HFFc6 (cell line): ENCODE measurements at regions not wholly inside any gene's neighbourhood (a gene's known extent, or its start where the extent isn't known, plus 50 kb on each side); places are given as distances from the start of the nearest gene placed in this dataset.

ENCODE experiments used
- DNase-seq: peaks from one replicate; pipeline ENCODE4 v3.0.0-alpha.2; 2018
- H3K27ac Mint-ChIP-seq: 2 replicates; pipeline ENCODE4 v1.8.0; 2020; ENCODE audit warnings: mild to moderate bottlenecking, mixed read lengths
- H3K27me3 Mint-ChIP-seq: 2 replicates; pipeline ENCODE4 v1.8.0; 2021; ENCODE audit warnings: mild to moderate bottlenecking, moderate library complexity, mixed read lengths; ENCODE audit not compliant: insufficient read depth
- H3K36me3 Mint-ChIP-seq: 2 replicates; pipeline ENCODE4 v1.8.0; 2021; ENCODE audit warnings: low read depth, mixed read lengths
- H3K4me1 Mint-ChIP-seq: 2 replicates; pipeline ENCODE4 v1.8.0; 2020; ENCODE audit warnings: low read depth, mixed read lengths
- H3K4me3 Mint-ChIP-seq: 2 replicates; pipeline ENCODE4 v1.8.0; 2020; ENCODE audit warnings: mild to moderate bottlenecking, moderate library complexity, mixed read lengths
- H3K9me3 Mint-ChIP-seq: 2 replicates; pipeline ENCODE4 v1.8.0; 2020; ENCODE audit warnings: mild to moderate bottlenecking, mixed read lengths
- CTCF ChIP-seq: fragments of 200-600 bp; sonication (generic); IDR thresholded peaks from 2 replicates; pipeline ENCODE4 v1.5.0; 2021; ENCODE audit warnings: antibody characterized with exemption, mild to moderate bottlenecking

GRCh38 chr12:17215759-17216570 is 610.0 kb upstream of the LMO3 start:
- Mint-ChIP-seq H3K4me1 (no peaks in the 10 kb centered on the region), H3K27me3 (no peaks in the 10 kb centered on the region), H3K9me3 (peaks cover 30% of the 10 kb centered on the region), H3K27ac (no peak overlapping the region), H3K4me3 (no peak overlapping the region), H3K36me3 (no peaks in the 10 kb centered on the region)
- no peak for TF ChIP-seq CTCF
- DNase-seq, result no peak

GRCh38 chr12:17214929-17215328 is 609.0 kb upstream of the LMO3 start:
- no peaks in the 10 kb centered on the region for H3K4me1 Mint-ChIP-seq
- H3K9me3 Mint-ChIP-seq, result peaks cover 37% of the 10 kb centered on the region
- no peaks in the 10 kb centered on the region for H3K27me3 Mint-ChIP-seq
- no peaks in the 10 kb centered on the region for H3K36me3 Mint-ChIP-seq
- no peak for DNase-seq
- TF ChIP-seq CTCF, result no peak
- no peak overlapping the region for H3K4me3 Mint-ChIP-seq
- H3K27ac Mint-ChIP-seq, result no peak overlapping the region

GRCh38 chr12:17206553-17206952 is 600.6 kb upstream of the LMO3 start:
- no peaks in the 10 kb centered on the region for H3K27me3 Mint-ChIP-seq

GRCh38 chr12:17204289-17205054 is 598.5 kb upstream of the LMO3 start:
- Mint-ChIP-seq H3K9me3 (peaks cover 30% of the 10 kb centered on the region), H3K27me3 (no peaks in the 10 kb centered on the region), H3K27ac (no peak overlapping the region), H3K36me3 (no peaks in the 10 kb centered on the region), H3K4me1 (no peaks in the 10 kb centered on the region), H3K4me3 (no peak overlapping the region)
- TF ChIP-seq CTCF, result no peak
- no peak for DNase-seq

More at GRCh38 chr12:17206553-17206952, 600.6 kb upstream of the LMO3 start:
- DNase-seq, result no peak
- Mint-ChIP-seq H3K27ac (no peak overlapping the region), H3K4me1 (no peaks in the 10 kb centered on the region), H3K9me3 (peaks cover 38% of the 10 kb centered on the region), H3K36me3 (no peaks in the 10 kb centered on the region), H3K4me3 (no peak overlapping the region)
- TF ChIP-seq CTCF, result no peak

- H3K4me1 Mint-ChIP-seq, result no peaks in the 10 kb centered on the region
These were observed 597.5 kb upstream of the LMO3 start for GRCh38 chr12:17203497-17203896.

More at GRCh38 chr12:17203497-17203896, 597.5 kb upstream of the LMO3 start:
- Mint-ChIP-seq H3K27ac (no peak overlapping the region), H3K27me3 (no peaks in the 10 kb centered on the region), H3K4me3 (no peak overlapping the region), H3K9me3 (peaks cover 28% of the 10 kb centered on the region; the same call in 1 of the 2 replicates), H3K36me3 (no peaks in the 10 kb centered on the region)
- no peak for TF ChIP-seq CTCF
- DNase-seq, result no peak
